GM21367 (cell line): ENCODE measurements at regions not wholly inside any gene's neighbourhood (a gene's known extent, or its start where the extent isn't known, plus 50 kb on each side); places are given as distances from the start of the nearest gene placed in this dataset.
"Not testable (repeated sequence)": the region's sequence is repeated elsewhere in the genome, so short reads cannot be mapped to it uniquely, and the experiment has no call there.

Experiments used
- ATAC-seq: cut with Tn5 transposase; IDR thresholded peaks from one replicate; pipeline ENCODE4 v1.9.1; 2021; ENCODE audit not compliant: unreplicated experiment

DNA sequence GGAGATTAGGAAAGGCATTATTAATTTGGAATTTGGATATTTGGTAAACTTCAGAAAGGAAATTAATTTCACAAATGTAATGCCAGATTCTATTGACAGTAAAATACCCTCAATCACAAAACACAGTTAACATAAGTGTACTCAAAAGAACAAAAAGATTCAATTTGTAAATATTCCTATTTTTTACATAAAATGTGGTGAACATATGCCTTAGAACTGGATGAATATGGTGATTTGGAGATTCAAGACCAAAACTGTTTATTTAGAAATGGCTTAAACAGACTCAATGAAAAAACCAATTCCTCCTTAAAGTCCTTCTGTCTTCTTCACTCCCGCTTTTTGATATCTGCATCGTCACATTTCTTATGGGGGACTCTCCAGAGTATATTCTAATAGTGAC lies 417.6 kb upstream of the TENM3 start:
- no peak for ATAC-seq

DNA sequence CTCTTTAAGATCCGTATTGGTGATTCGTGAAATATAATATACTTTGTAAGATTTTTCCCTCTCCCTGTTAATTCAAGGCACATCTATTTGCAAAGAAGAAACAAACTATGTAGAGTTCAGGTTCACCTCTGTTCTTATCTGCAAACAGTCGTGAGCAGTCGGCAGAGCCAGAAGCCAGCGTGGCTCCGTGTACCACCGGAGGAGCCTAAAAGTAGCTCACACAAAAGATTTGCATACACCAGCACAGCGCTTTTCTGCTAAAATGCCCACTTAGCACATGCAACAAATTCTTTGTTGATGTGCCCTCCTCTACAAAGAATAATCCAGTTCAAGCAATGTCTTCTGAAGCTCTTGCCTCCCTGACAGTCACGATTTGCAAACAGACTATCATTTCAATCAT lies 416.0 kb upstream of the TENM3 start:
- no peak for ATAC-seq

DNA sequence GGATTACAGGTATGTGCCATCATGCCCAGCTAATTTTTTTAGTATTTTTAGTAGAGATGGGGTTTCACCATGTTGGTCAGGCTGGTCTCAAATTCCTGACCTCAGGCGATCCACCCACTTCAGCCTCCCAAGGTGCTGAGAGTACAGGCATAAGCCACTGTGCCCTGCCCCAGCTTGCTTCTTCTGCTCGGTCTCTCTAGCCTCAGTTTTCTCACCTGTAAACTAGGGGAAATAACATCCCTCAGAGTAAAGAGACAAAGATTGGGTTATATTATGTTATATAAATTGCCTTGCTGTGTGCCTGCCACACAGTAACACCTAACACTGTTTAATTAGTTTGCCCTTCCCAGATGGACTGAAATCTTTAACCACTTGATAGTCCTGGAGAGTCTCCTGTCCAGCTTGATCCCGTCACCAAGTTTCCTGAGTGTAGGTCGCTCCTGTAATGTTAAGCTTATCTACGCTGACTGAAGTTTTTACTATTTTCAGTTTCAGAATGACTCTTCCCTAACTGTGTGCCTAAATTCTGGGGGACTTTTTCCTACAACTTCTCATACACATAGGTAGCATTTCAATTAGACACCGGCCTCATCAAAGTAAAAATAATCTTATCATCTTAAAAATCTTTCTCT lies 412.7 kb upstream of the TENM3 start:
- ATAC-seq, result no peak

DNA sequence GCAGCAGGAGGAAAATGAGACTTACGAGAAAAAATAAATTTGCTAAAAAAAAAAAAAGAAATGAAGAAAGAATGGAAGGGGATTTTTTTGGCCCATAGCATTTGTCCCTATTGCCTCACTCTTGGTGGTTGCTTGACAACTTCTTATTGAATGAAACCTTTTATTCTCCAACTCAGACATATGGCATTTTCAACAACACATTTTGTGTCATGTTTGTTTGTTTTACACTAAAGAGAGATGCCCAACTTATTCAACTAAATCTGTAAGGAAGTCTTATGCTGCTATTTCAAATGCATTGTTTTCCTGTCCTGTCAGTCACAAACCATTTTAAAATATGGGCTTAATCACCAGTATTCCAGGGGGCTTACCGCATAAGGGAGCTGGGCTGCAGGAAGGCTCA lies 409.1 kb upstream of the TENM3 start:
- no peak for ATAC-seq

DNA sequence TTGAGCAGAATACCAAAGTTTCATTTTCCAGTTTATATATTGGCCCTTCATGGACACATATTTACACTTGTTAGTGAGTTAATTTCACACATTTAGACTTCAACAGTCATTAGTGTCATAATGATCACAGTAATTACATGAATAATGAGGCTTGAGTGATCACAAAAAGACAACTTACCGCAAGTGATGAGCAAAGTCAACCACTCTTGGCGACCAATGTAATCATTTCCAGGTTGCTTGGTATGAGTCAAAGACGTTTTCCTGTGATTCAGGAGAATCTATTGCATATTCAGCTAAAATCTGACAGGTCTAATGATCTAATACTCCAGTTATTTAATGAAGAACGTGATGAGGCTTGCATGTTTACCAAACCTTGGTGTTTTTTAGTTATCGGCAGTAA lies 407.9 kb upstream of the TENM3 start:
- no peak for ATAC-seq

DNA sequence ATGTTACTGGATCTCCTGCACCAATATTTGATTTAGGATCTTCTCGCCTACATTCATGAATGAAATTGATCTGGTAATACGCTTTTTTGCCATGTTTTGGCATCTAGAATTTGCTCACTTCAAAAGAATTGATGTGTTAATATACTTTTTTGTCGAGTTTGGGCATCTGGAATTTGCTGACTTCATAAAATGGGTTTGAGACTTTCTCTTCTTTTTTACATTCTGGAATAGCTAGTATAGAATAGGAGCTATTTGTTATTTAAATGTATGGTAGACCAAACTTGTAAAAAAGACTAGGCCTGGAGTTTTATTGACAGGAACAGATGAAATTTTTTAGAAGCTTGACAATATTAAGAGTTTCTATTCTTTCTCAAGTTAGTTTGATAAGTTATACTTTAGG lies 404.9 kb upstream of the TENM3 start:
- no peak for ATAC-seq

DNA sequence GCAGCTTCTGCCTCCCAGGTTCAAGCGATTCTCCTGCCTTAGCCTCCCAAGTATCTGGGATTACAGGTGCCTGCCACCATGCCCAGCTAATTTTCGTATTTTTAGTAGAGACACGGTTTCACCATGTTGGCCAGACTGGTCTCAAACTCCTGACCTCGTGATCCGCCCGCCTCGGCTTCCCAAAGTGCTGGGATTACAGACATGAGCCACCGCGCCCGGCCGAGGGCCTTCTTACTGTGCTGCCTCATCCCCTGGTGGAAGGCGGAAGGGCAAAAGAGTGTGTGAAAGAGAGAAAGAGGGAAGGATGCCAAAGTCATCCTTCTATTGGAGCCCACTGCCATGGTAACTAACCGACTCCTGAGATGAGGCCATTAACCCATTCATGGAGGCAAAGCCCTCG lies 399.4 kb upstream of the TENM3 start:
- not testable (repeated sequence) for ATAC-seq

DNA sequence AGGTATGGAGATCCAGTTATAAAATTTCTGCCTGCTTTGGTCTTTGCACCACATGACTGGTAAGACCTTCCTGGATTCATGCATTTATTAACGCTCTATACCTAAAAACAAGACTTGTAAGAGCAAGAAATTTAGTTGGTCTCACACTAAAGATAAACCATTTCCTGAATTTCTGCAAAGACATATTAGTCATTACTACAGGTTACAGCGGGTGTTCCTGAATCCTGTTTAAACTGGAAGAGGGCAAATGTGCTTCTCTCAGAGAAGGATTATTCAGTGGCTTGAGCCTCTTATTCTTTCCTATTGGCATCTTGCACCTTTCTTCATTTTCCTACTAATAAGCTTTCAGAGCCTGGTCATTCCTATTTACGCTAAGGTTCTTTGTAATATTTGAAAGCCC lies 397.6 kb upstream of the TENM3 start:
- no peak for ATAC-seq

DNA sequence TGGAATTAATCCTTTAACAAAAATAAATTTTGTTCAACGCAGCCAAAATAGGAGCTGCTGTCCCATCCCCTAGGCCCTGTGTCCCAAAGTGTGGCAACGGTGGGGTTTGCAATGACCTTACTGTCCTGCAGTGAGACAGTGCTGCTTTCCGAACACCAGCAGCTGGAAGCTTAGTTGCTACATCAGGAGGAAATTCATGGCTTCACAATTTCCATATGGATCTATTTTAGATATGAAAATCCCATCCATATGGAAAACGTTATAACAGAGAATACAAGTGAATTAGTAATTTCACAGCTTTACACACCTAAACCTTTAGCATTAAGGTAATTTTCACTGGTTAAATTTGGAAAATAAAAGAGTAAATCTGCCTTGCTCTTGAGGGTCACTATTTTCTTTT lies 396.3 kb upstream of the TENM3 start:
- ATAC-seq, result no peak

DNA sequence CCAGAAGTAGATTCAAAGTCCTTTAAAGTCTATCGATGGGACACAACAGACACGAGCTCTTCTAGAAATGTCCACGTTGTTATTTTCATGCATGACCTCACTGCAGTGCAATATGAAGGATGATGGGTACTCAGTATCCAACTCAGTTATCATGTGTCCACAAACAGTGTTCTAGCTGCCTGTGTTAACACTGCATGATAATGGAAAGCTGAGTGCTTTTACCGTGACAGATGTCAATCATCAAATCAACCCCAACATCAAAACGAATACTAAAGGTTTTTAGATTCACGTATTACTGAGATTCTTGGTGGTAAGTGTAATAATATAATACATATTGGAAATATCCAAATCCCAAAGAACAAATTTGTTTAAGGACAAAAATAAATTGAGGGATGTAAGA lies 394.8 kb upstream of the TENM3 start:
- no peak for ATAC-seq

DNA sequence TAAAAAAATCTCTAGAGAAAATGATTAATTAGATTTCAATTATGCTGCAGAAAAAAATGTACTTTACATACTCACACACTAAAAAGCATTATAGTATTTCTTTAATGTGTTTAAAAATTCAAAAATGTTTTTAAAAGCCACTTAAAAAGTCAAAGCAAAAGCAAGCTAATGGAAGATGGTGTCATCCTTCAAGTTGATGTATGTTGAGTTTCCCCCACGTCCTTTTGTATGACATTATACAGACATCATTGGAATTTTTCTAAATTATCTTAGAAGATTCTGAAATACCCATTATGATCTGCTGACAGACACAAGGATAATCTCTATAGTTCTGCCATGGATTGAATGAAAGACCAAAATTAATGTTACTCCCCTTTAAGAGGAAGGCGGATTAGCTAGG lies 393.7 kb upstream of the TENM3 start:
- no peak for ATAC-seq

DNA sequence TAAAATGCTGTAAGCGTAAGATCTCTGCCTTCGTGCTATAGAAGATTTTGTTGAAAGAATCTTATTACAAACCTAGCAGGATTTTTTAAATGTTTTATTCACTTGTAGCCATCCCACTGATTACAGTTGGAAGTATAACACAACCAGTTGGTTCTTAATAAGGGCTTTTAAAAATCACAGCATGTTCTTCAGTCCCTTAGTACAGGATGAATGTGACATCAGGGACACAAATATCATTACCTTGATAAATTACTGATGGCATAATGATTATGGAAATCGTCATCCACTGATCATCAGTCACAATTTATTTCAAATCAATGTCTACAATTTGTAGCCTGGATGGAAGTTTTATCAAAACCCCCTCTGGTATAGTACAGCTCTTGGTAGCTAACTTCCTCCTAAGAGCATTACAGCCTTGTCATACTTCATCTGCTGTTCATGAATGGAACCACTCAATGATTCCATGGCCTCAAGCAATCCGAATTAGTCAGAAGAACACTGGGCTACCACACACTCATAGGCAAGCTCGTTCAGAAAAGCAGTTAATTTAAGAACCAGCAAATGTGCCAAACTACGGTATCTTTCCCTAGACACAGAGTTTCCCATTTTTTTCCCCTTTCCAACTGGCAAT lies 389.2 kb upstream of the TENM3 start:
- ATAC-seq, result no peak

DNA sequence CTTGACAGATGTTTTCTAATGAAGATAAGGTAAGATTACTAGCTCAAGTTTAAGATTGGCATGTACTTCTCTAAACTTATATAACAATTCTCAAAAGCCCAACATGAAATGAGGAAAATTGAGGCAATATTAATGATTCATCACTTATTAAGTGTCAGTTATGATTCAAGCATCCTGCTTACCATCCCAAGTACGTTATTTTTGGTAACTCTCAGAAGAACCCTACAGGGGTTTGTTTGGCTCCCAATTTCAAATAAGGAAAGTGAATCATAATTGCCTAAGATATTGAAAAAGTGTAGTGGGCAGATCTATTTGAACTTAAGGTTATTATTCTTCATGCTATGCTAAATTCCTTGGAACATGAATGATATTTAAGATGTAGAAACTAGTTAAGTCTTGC lies 387.9 kb upstream of the TENM3 start:
- no peak for ATAC-seq

DNA sequence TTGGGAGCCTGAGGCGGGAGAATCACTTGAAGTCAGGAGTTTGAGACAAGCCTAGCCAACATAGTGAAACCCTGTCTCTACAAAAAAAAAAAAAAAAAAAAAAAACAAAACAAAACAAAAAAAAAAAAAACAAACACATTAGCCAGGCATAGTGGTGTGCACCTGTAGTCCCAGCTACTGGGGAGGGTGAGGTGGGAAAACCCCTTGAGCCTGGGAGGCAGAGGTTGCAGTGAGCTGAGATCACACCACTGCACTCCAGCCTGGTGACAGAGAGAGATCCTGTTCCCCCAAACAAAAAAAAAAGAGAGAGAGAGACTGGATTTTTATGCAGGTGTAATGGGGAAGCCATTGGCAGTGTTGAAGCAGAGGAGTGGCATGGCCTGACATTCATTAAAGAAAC lies 385.7 kb upstream of the TENM3 start:
- not testable (repeated sequence) for ATAC-seq

DNA sequence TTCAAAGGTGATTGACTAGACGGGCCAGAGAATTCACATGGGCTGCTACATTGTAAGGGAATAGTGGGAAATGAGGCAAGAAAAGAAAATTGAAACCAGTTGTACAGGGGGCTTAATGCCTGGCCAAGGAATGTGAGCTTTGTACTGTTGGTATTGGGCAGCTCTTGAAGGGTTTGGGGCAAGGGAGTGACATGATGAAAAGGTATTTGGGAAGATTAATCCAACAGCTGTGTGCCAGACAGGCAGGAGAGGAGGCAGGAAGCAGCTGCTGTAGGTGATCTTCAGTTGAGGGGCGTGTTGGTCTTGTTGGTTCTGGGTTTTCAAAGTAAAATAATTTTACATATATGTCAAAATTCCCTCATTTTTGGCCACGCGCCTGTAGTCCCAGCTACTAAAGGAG lies 384.5 kb upstream of the TENM3 start:
- ATAC-seq, result no peak

DNA sequence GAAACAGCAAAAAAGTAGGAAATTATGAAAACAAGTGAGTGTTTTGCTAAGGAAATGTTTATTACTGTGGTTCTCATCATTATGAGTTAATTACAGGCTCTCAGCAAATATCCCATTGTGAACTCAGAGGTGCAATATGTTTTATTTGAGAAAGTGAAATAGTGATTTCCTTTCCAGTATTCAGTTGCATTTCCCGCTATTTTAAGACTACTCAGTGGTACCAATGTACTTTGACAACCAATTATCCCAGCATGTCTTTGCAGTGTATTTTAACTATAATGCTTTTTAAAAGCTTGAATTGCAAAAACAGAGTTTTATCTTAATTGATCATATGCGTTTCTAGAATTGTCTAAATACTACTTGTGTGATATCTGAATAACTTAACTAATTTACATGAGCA lies 383.8 kb upstream of the TENM3 start:
- no peak for ATAC-seq

DNA sequence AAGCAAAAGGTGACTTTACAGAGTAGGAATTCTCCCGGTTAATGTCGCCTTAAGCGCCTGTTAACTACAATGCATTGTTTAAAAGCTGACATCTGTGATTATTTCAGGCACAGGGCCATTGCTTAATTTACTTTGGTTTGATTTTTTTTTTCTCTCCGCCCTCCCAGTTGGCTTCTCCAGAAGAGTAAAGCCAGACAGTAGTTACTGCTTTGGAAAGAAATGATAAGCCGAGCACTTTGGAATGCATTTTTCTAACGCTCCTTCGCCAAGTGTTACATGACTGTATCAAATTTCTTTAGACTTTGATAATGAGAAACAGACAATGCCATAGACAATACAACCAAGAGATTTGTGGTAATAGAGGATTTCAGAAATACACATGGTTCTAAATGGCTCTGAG lies 383.0 kb upstream of the TENM3 start:
- no peak for ATAC-seq

DNA sequence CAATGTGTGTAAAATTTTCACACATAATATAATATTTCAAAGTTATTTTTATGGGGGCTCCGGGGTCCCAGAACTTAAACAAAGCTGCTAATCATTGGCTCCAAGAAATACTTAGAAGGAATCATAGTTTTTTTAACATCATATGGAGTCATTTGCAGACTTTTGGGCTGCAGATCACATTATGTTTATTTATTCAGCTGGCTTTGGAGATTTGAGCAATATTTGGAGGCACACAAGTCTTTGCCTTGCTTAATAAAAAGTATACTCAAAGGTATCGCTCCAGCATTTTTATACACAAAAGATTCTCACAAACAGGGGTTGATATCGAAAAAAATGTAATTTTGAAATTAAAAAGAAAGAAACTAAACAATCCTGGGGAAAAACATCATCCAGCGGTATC lies 382.5 kb upstream of the TENM3 start:
- ATAC-seq, result no peak

DNA sequence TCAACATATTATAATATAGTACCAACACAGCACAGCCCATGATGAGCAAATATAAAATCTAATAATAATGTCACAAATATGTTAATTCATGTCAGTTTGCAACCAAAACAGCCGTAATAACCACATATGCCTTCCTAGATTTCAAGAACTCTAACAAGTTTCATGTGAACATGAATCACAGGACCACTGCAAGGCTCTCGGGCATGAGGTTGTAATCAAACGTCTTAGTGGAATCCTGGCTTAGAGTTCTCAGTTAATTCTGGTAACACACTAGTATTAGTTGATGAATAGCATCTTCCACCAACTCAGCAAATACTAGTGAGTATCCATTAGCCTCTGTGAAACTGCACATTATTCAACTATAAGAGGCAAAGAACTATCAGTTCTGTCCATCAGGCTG lies 379.3 kb upstream of the TENM3 start:
- ATAC-seq, result no peak

DNA sequence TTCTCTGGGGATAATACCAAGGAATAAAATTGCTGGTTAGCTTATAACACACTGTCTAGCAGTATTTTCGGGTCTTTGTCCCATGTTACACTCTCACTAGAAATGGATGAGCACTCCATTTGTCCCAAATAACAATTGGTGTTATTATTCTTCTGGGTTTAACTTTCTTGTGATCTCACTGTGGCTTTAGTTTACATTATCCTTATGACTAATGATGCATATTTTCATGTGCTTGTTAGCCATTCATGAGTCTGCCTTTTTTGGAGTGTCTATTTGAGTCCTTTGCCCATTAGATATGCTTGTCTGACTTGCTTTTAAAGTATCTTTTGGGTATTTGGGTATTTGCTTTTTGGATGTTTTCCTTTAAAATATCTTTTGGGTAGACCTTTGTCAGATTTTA lies 372.9 kb upstream of the TENM3 start:
- ATAC-seq, result no peak

DNA sequence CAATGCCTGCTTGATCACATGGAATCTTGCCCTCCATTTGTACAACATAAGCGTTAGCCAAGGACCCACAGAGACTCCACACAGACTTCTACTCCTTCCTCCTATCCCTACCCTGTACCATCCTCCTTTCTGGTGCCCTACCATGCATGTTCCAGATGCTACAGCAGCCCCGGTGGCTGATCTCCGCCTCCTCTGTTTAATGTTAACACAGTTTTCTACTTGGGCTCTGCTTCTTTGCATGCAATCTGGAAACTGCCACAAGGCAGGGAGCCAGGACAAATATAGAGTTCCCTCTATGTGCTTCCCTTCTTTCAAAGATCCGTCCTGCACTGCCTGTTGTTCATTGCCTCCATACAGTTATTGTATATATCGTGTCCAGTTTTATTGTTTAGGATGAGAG lies 368.6 kb upstream of the TENM3 start:
- no peak for ATAC-seq

DNA sequence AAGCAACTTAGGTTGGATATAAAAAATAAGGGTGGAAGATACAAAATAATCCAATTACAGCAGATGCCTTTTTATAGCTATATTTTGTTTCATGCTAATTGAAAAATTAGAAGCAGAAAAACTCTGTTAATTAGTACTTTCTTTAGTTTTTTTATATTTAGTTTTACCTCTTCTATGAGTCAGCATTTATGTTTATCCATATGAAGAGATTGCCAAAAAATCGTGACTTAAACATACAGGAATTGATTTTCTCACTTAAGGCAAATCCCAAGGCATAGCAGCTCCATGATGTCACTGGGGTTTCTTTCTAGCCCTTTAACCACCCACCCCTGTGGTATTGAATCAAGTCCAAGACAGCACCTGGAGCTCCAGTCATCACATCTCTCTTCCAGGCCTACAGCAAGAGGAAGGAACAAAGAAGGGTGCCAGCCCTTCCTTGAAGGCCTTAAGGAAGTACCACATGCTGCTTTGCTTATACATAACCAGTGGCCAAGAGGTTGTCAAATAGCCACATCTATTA lies 365.8 kb upstream of the TENM3 start:
- no peak for ATAC-seq

DNA sequence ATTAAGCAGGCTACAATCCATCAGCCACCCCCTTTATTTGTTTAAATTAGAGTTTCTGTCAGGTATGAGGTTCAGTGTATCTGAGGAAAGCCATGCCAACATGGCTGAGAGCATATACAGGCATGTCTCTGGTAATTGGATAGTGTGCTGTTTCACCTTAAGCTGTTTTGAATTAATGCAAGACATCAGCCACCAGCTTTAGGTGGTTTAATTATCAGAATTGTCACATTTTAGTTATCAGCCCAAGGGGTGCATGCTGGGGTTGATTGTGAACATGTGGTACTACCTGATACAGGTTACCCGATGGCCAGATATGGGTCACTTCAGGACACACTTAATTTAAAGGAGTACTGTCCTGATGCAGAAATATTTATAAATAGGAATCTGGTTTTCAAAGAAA lies 353.2 kb upstream of the TENM3 start:
- no peak for ATAC-seq
